Endodermal cell (in vitro differentiated cells): ENCODE measurements at regions not wholly inside any gene's neighbourhood (a gene's known extent, or its start where the extent isn't known, plus 50 kb on each side); places are given as distances from the start of the nearest gene placed in this dataset.

Source experiments
- DNase-seq: peaks from one replicate; pipeline ENCODE4 v3.0.0-alpha.2; 2017
- H3K27ac ChIP-seq: 2 replicates; pipeline ENCODE4 v1.5.1; 2013; ENCODE audit warnings: mild to moderate bottlenecking, low read depth, low read length, moderate library complexity
- H3K27me3 ChIP-seq: 2 replicates; pipeline ENCODE4 v1.6.1; 2013; ENCODE audit warnings: mild to moderate bottlenecking, low read length, moderate library complexity; ENCODE audit not compliant: insufficient read depth, control insufficient read depth, poor library complexity, severe bottlenecking
- H3K36me3 ChIP-seq: 2 replicates; pipeline ENCODE4 v1.7.0; 2013; ENCODE audit warnings: mild to moderate bottlenecking, low read length, moderate library complexity; ENCODE audit not compliant: control insufficient read depth, insufficient read depth
- H3K4me1 ChIP-seq: one replicate; pipeline ENCODE4 v1.7.0; 2013; ENCODE audit warnings: low read length; ENCODE audit not compliant: control insufficient read depth, insufficient read depth
- H3K4me3 ChIP-seq: 2 replicates; pipeline ENCODE4 v1.5.1; 2013; ENCODE audit warnings: mild to moderate bottlenecking, low read length, moderate library complexity
- H3K9ac ChIP-seq: 2 replicates; pipeline ENCODE4 v1.6.1; 2013; ENCODE audit warnings: mild to moderate bottlenecking, low read length, moderate library complexity; ENCODE audit not compliant: poor library complexity, severe bottlenecking; ENCODE audit errors: extremely low read depth
- H3K9me3 ChIP-seq: 2 replicates; pipeline ENCODE4 v1.6.1; 2013; ENCODE audit warnings: mild to moderate bottlenecking, low read length, moderate library complexity; ENCODE audit not compliant: control insufficient read depth
- H3K27ac Mint-ChIP-seq: 2 replicates; pipeline ENCODE4 v1.8.0; 2020; ENCODE audit warnings: mixed read lengths
- H3K27me3 Mint-ChIP-seq: 2 replicates; pipeline ENCODE4 v1.8.0; 2021; ENCODE audit warnings: mild to moderate bottlenecking, mixed read lengths; ENCODE audit not compliant: insufficient read depth
- H3K36me3 Mint-ChIP-seq: 2 replicates; pipeline ENCODE4 v1.8.0; 2020; ENCODE audit warnings: low read depth, mixed read lengths
- H3K4me1 Mint-ChIP-seq: 2 replicates; pipeline ENCODE4 v1.8.0; 2020; ENCODE audit warnings: mixed read lengths
- H3K4me3 Mint-ChIP-seq: 2 replicates; pipeline ENCODE4 v1.8.0; 2020; ENCODE audit warnings: mild to moderate bottlenecking, moderate library complexity, mixed read lengths
- H3K9me3 Mint-ChIP-seq: 2 replicates; pipeline ENCODE4 v1.8.0; 2020; ENCODE audit warnings: mild to moderate bottlenecking, mixed read lengths
- CTCF ChIP-seq: fragments of 200-600 bp; sonication (generic); conservative IDR thresholded peaks from 2 replicates; pipeline ENCODE4 v1.5.0; 2021; ENCODE audit warnings: antibody characterized with exemption, mild to moderate bottlenecking
- WGBS, 2 experiments: methylation state at CpG; one replicate each; pipeline versions ENCODE4 v1.1.5 to v1.1.7; 2013; ENCODE audit warnings: missing lambda C conversion rate in 2 of 2, mixed read lengths in 1 of 2; ENCODE audit not compliant: insufficient coverage in 1 of 2, insufficient read length in 1 of 2; 5-methylcytosine and 5-hydroxymethylcytosine counted together

GRCh38 chr7:22676385-22676784, 50.6 kb upstream of the IL6 start:
- no peak overlapping the region for H3K4me3 ChIP-seq
- H3K9ac ChIP-seq: no peak overlapping the region
- H3K36me3 Mint-ChIP-seq: peaks cover 20% of the 10 kb centered on the region
- peaks cover 73% of the 10 kb centered on the region for H3K4me1 Mint-ChIP-seq
- no peaks in the 10 kb centered on the region for H3K27me3 ChIP-seq
- no peak overlapping the region for H3K27ac ChIP-seq
- no peaks in the 10 kb centered on the region for H3K27me3 Mint-ChIP-seq
- H3K27ac Mint-ChIP-seq: peak overlapping the region; percentile 36
- no peaks in the 10 kb centered on the region for H3K9me3 Mint-ChIP-seq
- H3K36me3 ChIP-seq: peaks cover 9% of the 10 kb centered on the region
- H3K4me3 Mint-ChIP-seq: no peak overlapping the region
- no peak for DNase-seq
- 99 to 100% methylated on average over 1 to 2 of the region's 2 CpGs for WGBS, 2 experiments
- no peaks in the 10 kb centered on the region for H3K9me3 ChIP-seq
- TF ChIP-seq CTCF: no peak
- peaks cover 16% of the 10 kb centered on the region for H3K4me1 ChIP-seq

DNA sequence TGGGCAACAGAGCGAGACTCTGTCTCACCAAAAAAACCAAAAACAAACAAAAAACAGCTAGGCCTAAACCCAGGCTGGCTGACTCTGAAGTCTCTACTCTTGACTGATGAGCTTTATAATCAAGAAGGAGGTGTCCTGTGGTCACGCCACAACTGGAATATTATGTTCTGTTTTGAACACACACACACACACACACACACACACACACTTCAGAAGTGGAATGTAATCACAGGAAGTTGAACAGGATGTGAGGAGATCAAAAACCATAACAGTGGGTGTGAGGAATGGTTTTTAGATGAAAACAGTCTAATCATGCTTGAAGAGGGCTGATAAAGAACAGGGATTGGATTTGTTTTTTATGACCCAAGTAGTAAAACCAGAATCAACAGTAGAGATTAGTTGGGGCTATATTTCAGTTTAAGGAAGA, 51.1 kb upstream of the IL6 start:
- no peak overlapping the region for H3K4me3 ChIP-seq
- DNase-seq: no peak
- H3K4me1 Mint-ChIP-seq: peaks cover 73% of the 10 kb centered on the region
- H3K9me3 ChIP-seq: no peaks in the 10 kb centered on the region
- 71 to 93% methylated on average over 1 to 2 of the region's 2 CpGs for WGBS, 2 experiments
- no peak overlapping the region for H3K4me3 Mint-ChIP-seq
- peaks cover 17% of the 10 kb centered on the region for H3K36me3 Mint-ChIP-seq
- TF ChIP-seq CTCF: no peak
- no peak overlapping the region for H3K27ac ChIP-seq
- no peak overlapping the region for H3K9ac ChIP-seq
- peaks cover 9% of the 10 kb centered on the region for H3K36me3 ChIP-seq
- H3K27me3 ChIP-seq: no peaks in the 10 kb centered on the region
- H3K9me3 Mint-ChIP-seq: no peaks in the 10 kb centered on the region
- peak overlapping the region; percentile 32 for H3K27ac Mint-ChIP-seq
- H3K4me1 ChIP-seq: peaks cover 20% of the 10 kb centered on the region
- H3K27me3 Mint-ChIP-seq: no peaks in the 10 kb centered on the region

DNA sequence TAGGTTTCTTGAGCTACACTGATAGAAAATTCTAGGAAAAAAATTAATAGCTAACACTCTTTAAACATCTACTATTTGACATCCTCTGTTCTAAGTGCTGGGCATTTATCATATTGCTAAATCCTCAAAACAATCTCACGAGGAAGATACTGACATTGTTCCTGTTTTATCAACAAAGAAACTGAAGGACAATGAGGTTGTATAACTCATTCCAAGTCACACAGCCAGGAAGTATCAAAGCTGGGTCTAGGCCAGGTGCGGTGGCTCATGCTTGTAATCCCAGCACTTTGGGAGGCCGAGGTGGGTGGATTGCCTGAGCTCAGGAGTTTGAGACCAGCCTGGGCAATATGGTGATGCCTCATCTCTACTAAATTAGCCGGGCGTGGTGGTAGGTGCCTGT, 51.6 kb upstream of the IL6 start:
- no peak for DNase-seq
- TF ChIP-seq CTCF: no peak
- Histone ChIP-seq H3K4me1 (peaks cover 22% of the 10 kb centered on the region), H3K9ac (no peak overlapping the region), H3K27me3 (no peaks in the 10 kb centered on the region), H3K4me3 (no peak overlapping the region), H3K9me3 (no peaks in the 10 kb centered on the region), H3K36me3 (peaks cover 8% of the 10 kb centered on the region), H3K27ac (no peak overlapping the region)
- Mint-ChIP-seq H3K4me1 (peaks cover 71% of the 10 kb centered on the region), H3K36me3 (peaks cover 14% of the 10 kb centered on the region), H3K27me3 (no peaks in the 10 kb centered on the region), H3K4me3 (no peak overlapping the region), H3K27ac (no peak overlapping the region), H3K9me3 (no peaks in the 10 kb centered on the region)
- 86 to 91% methylated on average over 4 to 5 of the region's 5 CpGs for WGBS, 2 experiments
